ENCODE measurements at regions not wholly inside any gene's neighbourhood (a gene's known extent, or its start where the extent isn't known, plus 50 kb on each side); places are given as distances from the start of the nearest gene placed in this dataset.

GRCh38 chr20:24096264-24096663, 107.7 kb upstream of the GGTLC1 start:
- no peaks in the 10 kb centered on the region for H3K9me3 Mint-ChIP-seq
- no peak for TF ChIP-seq CTCF (IDR thresholded peaks at IDR 0.05)
- H3K4me1 Mint-ChIP-seq: peaks cover 43% of the 10 kb centered on the region
- peaks cover 11% of the 10 kb centered on the region for H3K27me3 Mint-ChIP-seq (ENCODE audit: low read depth, poor library complexity)
- no peak overlapping the region for H3K4me3 Mint-ChIP-seq
- H3K36me3 Mint-ChIP-seq (ENCODE audit: low read depth): no peaks in the 10 kb centered on the region
- peak overlapping the region; percentile 25 for H3K27ac Mint-ChIP-seq
- DNase-seq: no peak

DNA sequence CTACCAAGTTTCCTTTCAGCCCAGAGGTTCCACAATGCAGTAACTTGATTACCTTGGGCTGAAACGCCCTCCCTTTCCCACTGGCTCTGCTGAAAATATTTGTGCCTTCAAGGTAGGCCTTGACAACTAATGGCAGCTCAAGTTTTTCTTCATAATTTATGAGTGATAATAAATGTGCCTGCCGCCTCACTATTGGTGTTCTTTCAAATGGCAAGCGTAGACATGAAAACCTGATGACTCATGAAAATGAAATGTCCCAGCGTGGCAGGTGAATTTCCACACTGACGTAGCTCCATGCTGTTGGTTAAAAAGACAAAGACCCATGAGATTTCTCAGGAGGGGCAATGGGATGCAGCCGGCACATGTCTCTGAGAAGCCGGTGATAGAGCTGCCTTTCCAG, 107.2 kb upstream of the GGTLC1 start:
- H3K27ac Mint-ChIP-seq: peak overlapping the region; percentile 25
- H3K9me3 Mint-ChIP-seq: no peaks in the 10 kb centered on the region
- no peaks in the 10 kb centered on the region for H3K36me3 Mint-ChIP-seq (ENCODE audit: low read depth)
- H3K4me1 Mint-ChIP-seq: peaks cover 45% of the 10 kb centered on the region
- H3K4me3 Mint-ChIP-seq: no peak overlapping the region
- H3K27me3 Mint-ChIP-seq (ENCODE audit: low read depth, poor library complexity): peaks cover 11% of the 10 kb centered on the region
- no peak for TF ChIP-seq CTCF (IDR thresholded peaks at IDR 0.05)
- DNase-seq: no peak

DNA sequence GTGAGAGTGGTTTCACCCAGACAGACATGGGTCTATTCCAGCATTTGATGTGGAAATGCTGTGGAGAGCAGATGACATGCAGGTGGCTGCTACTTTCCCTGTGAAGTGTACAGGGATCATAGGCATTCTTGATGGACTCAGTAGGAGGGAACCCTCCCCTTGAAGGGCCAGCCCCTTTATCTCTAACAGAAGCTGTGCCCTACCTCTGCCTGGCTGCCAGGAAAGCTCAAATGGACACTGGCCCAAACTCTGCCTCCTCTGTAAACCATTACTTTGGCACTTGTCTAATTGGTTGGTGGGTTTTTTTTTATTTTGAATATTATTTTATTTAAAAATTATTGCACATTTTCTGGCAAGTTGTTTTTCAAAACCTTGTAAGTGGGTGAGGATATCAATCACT, 106.7 kb upstream of the GGTLC1 start:
- TF ChIP-seq CTCF (IDR thresholded peaks at IDR 0.05): no peak
- H3K36me3 Mint-ChIP-seq (ENCODE audit: low read depth): no peaks in the 10 kb centered on the region
- H3K9me3 Mint-ChIP-seq: no peaks in the 10 kb centered on the region
- H3K4me1 Mint-ChIP-seq: peaks cover 45% of the 10 kb centered on the region
- H3K27me3 Mint-ChIP-seq (ENCODE audit: low read depth, poor library complexity): peaks cover 11% of the 10 kb centered on the region
- DNase-seq: no peak
- no peak overlapping the region for H3K4me3 Mint-ChIP-seq
- no peak overlapping the region for H3K27ac Mint-ChIP-seq

- no peak for TF ChIP-seq CTCF (IDR thresholded peaks at IDR 0.05)
- Mint-ChIP-seq H3K4me1 (peaks cover 27% of the 10 kb centered on the region), H3K4me3 (no peak overlapping the region), H3K27ac (peak overlapping the region; percentile 83), H3K9me3 (no peaks in the 10 kb centered on the region), H3K27me3 (ENCODE audit: low read depth, poor library complexity) (peaks cover 4% of the 10 kb centered on the region), H3K36me3 (ENCODE audit: low read depth) (no peaks in the 10 kb centered on the region)
- DNase-seq: no peak
Observed at GRCh38 chr20:24089576-24089975, 101.0 kb upstream of the GGTLC1 start.

GRCh38 chr20:24086121-24086520, 97.5 kb upstream of the GGTLC1 start:
- H3K27me3 Mint-ChIP-seq (ENCODE audit: low read depth, poor library complexity): peaks cover 16% of the 10 kb centered on the region
- no peaks in the 10 kb centered on the region for H3K36me3 Mint-ChIP-seq (ENCODE audit: low read depth)
- H3K27ac Mint-ChIP-seq: no peak overlapping the region
- no peaks in the 10 kb centered on the region for H3K9me3 Mint-ChIP-seq
- H3K4me3 Mint-ChIP-seq: no peak overlapping the region
- H3K4me1 Mint-ChIP-seq: peaks cover 10% of the 10 kb centered on the region
- TF ChIP-seq CTCF (IDR thresholded peaks at IDR 0.05): no peak
- no peak for DNase-seq

DNA sequence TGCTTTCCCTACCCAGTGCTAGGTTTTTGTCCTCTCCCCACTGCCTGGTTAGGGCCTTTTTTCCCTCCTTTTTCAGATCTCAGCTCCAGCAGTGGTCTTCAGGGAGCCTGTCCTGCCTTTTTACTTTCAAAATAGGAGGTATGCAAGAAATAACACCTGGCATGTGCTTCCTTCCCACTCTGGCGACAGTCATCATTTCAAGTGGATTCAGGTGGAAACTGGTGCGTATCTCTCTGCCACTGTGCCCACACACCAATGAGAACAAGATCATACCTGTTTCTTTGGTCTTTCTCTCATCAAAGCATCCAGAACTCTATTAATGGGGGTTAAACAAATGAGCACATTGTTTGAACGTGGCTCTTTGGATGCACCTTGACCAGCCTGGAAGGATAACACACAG, 95.7 kb upstream of the GGTLC1 start:
- DNase-seq: no peak
- Mint-ChIP-seq H3K27ac (no peak overlapping the region), H3K36me3 (ENCODE audit: low read depth) (no peaks in the 10 kb centered on the region), H3K4me3 (no peak overlapping the region), H3K27me3 (ENCODE audit: low read depth, poor library complexity) (peaks cover 17% of the 10 kb centered on the region), H3K4me1 (peaks cover 3% of the 10 kb centered on the region), H3K9me3 (no peaks in the 10 kb centered on the region)
- TF ChIP-seq CTCF (IDR thresholded peaks at IDR 0.05): no peak

Data from nephron progenitor cell (in vitro differentiated cells).